Left ventricle myocardium inferior (tissue), 1 donor: ENCODE measurements at regions not wholly inside any gene's neighbourhood (a gene's known extent, or its start where the extent isn't known, plus 50 kb on each side); places are given as distances from the start of the nearest gene placed in this dataset.

Source experiments
- DNase-seq: peaks from one replicate; pipeline ENCODE4 v3.0.0-alpha.2; 2020
- H3K27ac ChIP-seq: fragments of 200-600 bp; replicated peaks from 2 replicates; pipeline ENCODE4 v1.8.0; 2021
- H3K27me3 ChIP-seq: fragments of 200-600 bp; 2 replicates; pipeline ENCODE4 v1.8.0; 2021; ENCODE audit warnings: low read depth
- H3K36me3 ChIP-seq: fragments of 200-600 bp; 2 replicates; pipeline ENCODE4 v1.8.0; 2021
- H3K4me1 ChIP-seq: fragments of 200-600 bp; 2 replicates; pipeline ENCODE4 v1.8.0; 2021
- H3K4me3 ChIP-seq: fragments of 200-600 bp; 2 replicates; pipeline ENCODE4 v1.8.0; 2021; ENCODE audit warnings: mild to moderate bottlenecking, moderate library complexity
- H3K9me3 ChIP-seq: fragments of 200-600 bp; replicated peaks from 2 replicates; pipeline ENCODE4 v1.8.0; 2021
- CTCF ChIP-seq: fragments of 200-600 bp; IDR thresholded peaks from 2 replicates; pipeline ENCODE4 v1.8.0; 2021; ENCODE audit warnings: antibody characterized with exemption, mild to moderate bottlenecking, borderline replicate concordance
- intact Hi-C: fragments of 100-400 bp; cut with micrococcal nuclease; formaldehyde crosslinking; loops from one replicate; pipeline ENCODE4 v1.11.0; 2022
- donor health status: DM: no; HTN: yes; CAD: no; lungs with severe emphysema.

- no peaks in the 10 kb centered on the region for H3K27me3 ChIP-seq
- DNase-seq = no peak
- no peaks in the 10 kb centered on the region for H3K4me1 ChIP-seq
- intact Hi-C loops = no loop called here
- no peak overlapping the region for H3K27ac ChIP-seq
- no peak for TF ChIP-seq CTCF
- H3K4me3 ChIP-seq = no peak overlapping the region
- H3K9me3 ChIP-seq = no peaks in the 10 kb centered on the region
- no peaks in the 10 kb centered on the region for H3K36me3 ChIP-seq
Measured at GRCh38 chr5:63727583-63727982, 234.7 kb downstream of the HTR1A start.

DNA sequence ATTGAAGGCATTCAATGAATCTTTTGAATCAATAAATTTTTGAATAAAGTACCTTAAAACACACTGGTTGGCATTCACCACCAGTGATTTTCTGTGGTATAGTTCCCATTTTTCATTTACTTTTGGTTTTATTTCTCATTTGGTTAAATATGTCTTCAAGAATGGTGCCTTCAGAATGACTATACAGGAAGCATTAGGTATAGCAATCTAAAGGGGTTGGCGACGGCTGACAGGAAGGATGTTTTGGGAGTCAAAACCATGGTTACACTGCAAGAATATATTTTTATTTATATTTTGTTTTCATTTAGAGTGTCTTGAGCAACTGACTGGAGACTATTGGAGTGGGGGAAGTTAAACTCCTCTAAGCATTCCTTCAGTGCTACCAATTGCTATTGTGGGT is 235.7 kb downstream of the HTR1A start:
- no peak for TF ChIP-seq CTCF
- Histone ChIP-seq H3K27me3 (no peaks in the 10 kb centered on the region), H3K9me3 (no peaks in the 10 kb centered on the region)

DNA sequence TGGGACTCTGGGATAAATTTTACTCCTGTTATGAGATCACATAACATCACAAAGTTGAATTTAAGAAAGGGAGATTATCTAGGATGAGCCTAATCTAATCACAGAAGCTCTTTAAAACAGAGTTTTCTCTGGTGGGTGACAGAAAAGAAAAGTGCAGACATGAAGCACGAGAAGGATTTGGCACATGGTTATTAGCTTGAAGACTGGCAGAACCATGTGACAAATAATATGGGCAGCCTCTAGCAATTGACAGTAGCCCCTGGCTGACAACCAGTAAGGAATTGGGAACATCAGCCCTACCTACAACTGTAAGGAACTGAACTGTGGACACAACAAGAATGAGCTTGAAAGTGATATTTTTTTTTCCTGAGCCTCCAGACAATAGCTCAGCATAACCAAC is 243.1 kb downstream of the HTR1A start:
- no peak for TF ChIP-seq CTCF
- Histone ChIP-seq H3K4me1 (no peaks in the 10 kb centered on the region), H3K27me3 (no peaks in the 10 kb centered on the region), H3K9me3 (no peaks in the 10 kb centered on the region), H3K27ac (no peak overlapping the region), H3K36me3 (no peaks in the 10 kb centered on the region), H3K4me3 (no peak overlapping the region)
- intact Hi-C loops = no loop called here
- no peak for DNase-seq

More for the DNA sequence above, 235.7 kb downstream of the HTR1A start:
- intact Hi-C loops = no loop called here
- Histone ChIP-seq H3K36me3 (no peaks in the 10 kb centered on the region), H3K4me3 (no peak overlapping the region), H3K27ac (no peak overlapping the region), H3K4me1 (no peaks in the 10 kb centered on the region)
- no peak for DNase-seq

GRCh38 chr5:63700241-63700640 is 262.0 kb downstream of the HTR1A start:
- peaks cover 7% of the 10 kb centered on the region for H3K9me3 ChIP-seq
- H3K4me3 ChIP-seq = no peak overlapping the region
- no peaks in the 10 kb centered on the region for H3K4me1 ChIP-seq
- no peaks in the 10 kb centered on the region for H3K27me3 ChIP-seq
- intact Hi-C loops = no loop called here
- H3K27ac ChIP-seq = no peak overlapping the region
- TF ChIP-seq CTCF = no peak
- DNase-seq = no peak
- H3K36me3 ChIP-seq = no peaks in the 10 kb centered on the region

DNA sequence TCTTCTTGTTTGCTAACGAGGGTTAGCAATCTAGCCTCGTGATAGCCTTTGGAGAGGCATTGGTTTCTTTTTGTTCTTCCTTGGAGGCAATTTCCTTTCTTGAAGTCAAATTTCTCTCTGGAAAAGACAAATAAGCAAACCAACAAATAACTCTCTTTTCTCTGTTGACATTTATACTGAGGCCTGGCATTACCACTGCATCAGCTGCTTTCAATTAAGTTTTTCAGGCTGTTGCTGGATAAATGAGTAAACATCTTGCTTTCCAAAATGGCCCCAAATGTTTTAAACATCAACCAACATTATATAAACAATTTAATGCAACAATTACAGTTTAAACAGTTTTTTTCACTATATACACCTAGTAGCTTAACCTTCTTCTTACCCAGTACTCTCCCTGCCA is 264.4 kb downstream of the HTR1A start:
- H3K36me3 ChIP-seq = no peaks in the 10 kb centered on the region
- peaks cover 7% of the 10 kb centered on the region for H3K9me3 ChIP-seq
- no peaks in the 10 kb centered on the region for H3K4me1 ChIP-seq
- intact Hi-C loops = no loop called here
- no peak for TF ChIP-seq CTCF
- no peak overlapping the region for H3K4me3 ChIP-seq
- H3K27ac ChIP-seq = no peak overlapping the region
- DNase-seq = no peak
- no peaks in the 10 kb centered on the region for H3K27me3 ChIP-seq

GRCh38 chr5:63690546-63690945 is 271.7 kb downstream of the HTR1A start:
- H3K4me3 ChIP-seq = no peak overlapping the region
- H3K4me1 ChIP-seq = no peaks in the 10 kb centered on the region
- no peak overlapping the region for H3K27ac ChIP-seq
- TF ChIP-seq CTCF = no peak
- H3K36me3 ChIP-seq = no peaks in the 10 kb centered on the region
- H3K9me3 ChIP-seq = no peaks in the 10 kb centered on the region
- no peaks in the 10 kb centered on the region for H3K27me3 ChIP-seq
- no peak for DNase-seq
- intact Hi-C loops = no loop called here
